ENCODE measurements at regions not wholly inside any gene's neighbourhood (a gene's known extent, or its start where the extent isn't known, plus 50 kb on each side); places are given as distances from the start of the nearest gene placed in this dataset.
A peak's percentile ranks its signal among the peaks of the same experiment; 100 is the strongest.
"Not testable (repeated sequence)": the region's sequence is repeated elsewhere in the genome, so short reads cannot be mapped to it uniquely, and the experiment has no call there.

DNA sequence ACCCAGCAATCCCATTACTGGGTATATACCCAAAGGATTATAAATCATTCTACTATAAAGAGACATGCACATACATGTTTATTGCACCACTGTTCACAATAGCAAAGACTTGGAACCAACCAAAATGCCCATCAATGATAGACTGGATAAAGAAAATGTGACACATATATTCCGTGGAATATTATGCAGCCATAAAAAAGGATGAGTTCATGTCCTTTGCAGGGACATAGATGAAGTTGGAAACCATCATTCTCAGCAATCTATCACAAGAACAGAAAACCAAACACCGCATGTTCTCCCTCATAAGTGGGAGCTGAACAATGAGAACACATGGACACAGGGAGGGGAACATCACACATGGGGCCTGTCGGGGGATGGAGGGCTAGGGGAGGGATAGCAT lies 113.2 kb upstream of the PRSS1 start:
- DNase-seq: not testable (repeated sequence)

DNA sequence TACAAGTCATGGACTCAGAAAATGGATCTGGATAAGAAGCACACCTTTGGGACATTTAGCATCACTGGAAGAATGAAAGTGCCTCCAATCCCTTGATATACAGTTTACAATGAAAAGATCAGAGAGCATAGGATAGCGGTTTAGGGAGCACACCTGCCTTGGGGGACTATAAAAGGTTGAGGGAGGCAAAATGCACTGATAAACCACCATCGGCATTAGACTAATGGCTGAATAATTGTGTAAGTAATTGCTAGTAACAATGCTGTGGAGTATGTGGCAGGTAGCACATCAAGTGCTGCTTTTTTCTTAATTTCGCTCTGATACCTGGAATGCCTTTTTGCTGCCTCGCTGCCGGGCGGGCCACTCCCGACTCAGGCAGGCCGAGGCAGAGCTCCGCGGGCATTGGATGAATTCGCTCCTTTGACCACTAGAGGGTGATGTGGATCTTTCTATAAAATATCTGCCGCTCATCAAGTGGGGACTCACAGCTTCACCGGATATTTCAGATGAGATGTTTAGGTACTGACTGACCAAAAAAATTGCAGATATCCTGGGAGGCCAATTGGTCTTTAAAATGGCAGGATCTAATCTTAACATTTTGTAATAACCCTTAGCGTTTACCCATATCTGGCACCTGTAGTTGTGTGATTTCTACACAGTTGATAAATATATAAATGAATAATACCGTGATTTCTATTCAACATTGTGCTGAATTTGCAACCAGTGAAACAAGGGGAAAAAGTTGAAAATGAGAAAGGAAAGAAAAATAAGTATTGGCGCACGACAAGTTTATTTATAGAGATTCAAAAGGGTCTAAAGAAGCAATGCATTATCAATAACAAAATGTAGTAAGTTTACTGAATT lies 116.8 kb upstream of the PRSS1 start:
- peak; percentile 43 for DNase-seq

DNA sequence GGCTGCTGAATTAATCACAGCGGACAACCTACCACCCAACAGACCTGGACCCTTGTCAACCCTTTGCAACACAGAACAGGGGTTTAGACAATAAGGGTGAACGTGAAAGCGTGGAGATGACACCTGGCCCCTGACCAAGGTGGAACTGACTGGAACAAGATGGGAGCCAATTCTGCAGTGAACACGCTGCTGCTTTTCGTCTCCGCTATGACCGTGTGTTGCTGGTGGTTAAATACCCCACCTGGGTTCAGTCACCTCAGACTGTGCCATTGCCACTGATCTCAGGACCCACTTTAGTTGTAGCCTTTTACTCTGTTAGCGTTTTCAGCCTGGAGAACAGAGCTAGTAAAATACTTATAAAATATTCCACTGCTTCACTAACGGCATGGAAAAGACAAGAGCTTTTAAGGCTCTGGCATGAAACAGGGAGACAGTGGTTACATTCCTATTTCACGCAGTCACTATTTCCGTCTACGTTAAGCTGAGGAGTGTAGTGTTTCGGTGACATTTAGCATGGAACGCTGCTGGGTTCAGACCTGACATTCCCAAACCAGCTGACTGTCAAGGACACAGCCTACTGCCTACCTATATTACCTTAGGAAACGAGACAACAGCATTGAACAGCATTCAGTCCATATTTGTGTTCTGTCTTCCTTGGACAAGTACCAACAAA lies 119.5 kb upstream of the PRSS1 start:
- DNase-seq: no peak

DNA sequence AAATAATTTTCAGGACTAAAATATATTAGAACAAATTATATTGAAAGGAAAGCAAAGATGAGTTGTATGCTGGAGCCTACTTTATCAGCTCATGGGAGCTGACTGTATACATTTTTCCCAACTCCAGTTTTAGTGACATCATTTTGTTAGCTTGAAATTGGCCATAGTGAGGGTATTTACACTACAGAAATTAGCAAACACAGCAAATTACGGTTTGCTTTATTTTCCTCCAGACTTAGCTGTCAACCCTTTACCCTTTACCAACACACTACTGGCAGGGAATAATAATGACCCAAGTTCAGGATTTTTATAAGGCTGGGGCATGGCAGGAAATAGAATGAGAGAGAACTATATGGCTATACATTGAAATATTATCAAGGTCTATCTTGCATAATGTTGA lies 120.3 kb upstream of the PRSS1 start:
- DNase-seq: no peak

DNA sequence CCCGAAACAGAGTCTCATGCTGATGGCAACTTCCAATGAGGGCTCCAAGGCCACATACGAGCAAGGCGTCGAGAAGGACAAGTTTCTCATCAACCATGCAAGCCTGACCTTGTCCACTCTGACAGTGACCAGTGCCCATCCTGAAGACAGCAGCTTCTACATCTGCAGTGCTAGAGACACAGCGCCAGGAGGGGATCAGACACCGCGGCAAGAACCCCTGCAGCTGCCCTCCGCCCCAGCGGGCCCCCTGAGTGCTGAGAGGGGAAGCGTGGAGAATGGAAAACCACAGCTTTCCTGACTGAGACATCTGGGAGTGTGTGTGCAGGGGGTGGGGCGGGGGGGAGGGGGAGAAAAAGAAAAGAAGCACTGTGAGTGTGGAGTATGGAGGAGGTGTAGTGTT lies 122.0 kb upstream of the PRSS1 start:
- DNase-seq: not testable (repeated sequence)

DNA sequence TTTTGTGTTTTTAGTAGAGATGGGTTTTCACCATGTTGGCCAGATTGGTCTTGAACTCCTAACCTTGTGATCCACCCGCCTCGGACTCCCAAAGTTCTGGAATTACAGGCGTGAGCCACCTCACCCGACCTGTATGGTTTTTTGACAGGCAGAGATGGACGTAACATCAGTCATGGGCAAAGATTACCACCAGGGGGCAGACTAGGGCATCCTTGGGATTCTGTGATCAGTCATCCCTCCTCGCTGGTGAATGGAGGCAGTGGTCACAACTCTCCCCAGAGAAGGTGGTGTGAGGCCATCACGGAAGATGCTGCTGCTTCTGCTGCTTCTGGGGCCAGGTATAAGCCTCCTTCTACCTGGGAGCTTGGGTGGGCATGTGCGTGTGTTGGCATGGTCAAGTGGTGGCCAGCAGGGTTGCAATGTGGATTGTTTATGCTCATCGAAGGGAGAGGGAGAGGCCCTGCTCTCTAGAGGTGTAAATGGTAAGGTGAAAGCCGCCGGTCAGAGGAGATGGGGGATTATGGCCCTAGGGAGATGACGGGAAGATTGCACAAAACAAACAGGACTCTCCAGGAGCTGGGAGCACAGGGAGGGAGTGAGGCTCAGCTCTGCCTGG lies 122.7 kb upstream of the PRSS1 start:
- DNase-seq: peak; percentile 64

DNA sequence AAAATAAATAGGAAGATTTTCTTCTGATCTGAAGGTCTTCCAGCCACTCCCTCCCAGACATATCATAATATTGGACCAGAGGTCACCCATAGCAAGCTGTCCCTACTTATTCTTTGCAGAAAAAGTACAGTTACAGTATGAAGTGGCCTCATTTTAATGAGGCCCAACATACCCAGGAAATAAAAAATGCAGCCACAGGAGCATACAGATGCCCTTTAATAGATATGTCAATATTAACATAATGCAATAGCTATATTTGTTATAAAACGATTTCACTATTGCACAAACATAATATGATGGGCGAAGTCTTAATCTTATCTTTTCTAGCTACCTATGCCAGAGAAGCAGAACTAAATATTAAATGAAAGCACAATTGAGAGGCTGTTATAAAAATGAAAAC lies 124.1 kb upstream of the PRSS1 start:
- not testable (repeated sequence) for DNase-seq

DNA sequence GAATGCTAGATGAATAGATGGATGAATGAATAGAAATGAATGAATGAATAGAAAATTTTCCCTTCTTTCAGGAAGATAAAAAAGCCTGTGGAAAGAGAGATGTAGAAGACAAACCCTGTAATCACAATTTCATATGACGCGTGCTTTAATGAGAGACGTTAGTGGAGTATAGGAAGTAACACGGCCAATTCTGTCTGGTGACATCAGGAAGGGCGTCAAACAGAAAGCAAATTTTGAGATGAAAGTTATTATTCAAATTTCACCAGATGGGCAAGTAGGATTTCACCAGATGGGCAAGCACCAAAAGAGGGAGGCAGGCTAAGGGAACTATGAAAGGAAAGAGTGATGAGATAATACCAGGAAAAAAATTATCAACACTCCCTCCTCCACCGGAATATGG lies 128.9 kb upstream of the PRSS1 start:
- no peak for DNase-seq

DNA sequence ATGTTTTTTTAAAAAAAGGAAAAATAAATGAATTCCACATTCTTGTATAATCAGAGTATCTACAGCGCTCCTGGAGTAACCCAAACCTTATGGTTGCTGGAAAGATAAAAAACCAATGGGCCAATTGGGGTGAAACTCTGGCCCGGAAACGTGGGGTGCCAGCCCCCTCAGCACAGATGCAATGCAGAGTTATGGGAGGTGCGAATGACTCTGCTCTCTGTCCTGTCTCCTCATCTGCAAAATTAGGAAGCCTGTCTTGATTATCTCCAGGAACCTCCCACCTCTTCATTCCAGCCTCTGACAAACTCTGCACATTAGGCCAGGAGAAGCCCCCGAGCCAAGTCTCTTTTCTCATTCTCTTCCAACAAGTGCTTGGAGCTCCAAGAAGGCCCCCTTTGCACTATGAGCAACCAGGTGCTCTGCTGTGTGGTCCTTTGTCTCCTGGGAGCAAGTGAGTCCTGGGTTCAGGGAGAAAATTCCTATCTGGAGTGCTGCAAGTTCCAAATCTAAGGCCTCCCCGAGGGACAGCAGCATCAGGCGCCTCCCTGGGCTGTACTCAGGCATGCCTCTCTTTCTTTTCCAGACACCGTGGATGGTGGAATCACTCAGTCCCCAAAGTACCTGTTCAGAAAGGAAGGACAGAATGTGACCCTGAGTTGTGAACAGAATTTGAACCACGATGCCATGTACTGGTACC lies 130.5 kb upstream of the PRSS1 start:
- no peak for DNase-seq

DNA sequence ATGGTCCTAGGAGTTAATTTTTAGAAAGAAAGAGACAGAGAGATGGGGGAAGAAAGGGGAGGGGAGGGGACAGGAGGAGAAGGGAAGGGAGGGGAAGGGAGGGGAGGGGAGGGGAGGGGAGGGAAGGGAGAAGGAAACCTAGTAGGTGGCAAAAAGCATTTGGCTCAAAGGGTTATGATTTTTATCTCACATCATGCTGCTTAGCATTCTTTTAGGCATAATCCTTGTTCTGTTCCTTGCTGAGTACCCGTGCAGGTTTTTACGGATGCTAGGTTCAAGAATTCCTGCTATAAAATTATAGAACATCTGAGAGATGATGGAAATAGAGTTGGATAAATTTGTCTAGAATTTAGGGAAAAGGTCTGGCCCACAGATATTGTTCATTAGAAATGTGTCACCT lies 132.4 kb upstream of the PRSS1 start:
- no peak for DNase-seq

DNA sequence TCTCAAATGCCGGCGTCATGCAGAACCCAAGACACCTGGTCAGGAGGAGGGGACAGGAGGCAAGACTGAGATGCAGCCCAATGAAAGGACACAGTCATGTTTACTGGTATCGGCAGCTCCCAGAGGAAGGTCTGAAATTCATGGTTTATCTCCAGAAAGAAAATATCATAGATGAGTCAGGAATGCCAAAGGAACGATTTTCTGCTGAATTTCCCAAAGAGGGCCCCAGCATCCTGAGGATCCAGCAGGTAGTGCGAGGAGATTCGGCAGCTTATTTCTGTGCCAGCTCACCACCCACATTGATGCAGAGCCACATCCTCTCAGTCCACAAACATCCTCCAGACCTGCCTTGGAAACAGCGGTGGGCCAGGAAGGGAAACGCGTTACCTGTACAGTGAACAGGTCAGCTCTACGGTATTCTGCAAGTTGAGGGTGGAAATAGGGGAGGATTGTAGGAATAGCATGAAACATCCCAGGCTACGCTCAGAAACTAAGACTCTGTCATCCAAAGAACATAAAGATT lies 133.1 kb upstream of the PRSS1 start:
- DNase-seq: no peak

DNA sequence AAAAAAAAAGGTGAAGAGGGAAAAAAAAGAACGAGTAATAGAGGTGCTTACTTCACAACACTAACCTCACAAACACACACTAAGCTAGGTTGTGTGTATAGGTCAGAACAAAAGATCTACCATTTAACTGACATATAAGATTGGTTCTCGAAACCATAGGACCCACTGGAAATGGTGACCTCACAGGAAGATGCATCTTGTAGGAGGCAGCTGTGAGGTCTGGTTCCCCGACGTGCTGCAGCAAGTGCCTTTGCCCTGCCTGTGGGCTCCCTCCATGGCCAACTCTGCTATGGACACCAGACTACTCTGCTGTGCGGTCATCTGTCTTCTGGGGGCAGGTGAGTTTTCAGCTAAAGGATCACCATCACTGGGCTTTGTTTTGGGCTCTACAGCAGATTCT lies 133.8 kb upstream of the PRSS1 start:
- no peak for DNase-seq

DNA sequence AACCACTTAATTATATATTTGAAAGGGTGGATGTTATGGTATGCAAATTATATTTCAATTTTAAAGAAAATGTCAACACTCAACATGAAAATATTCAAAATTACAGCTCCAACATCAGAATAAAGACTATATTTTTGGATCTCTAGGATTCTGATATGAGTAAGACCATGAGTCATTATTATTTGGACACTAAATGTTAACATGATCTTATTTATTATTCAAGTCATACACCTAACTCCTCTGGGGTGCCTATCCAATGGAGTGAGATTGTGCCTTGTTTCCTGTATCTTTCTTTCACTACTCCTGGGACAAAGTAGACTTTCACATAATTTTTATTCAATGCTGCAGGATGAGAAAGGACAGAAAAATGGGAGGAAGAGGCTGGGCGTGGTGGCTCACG lies 135.2 kb upstream of the PRSS1 start:
- DNase-seq: no peak

DNA sequence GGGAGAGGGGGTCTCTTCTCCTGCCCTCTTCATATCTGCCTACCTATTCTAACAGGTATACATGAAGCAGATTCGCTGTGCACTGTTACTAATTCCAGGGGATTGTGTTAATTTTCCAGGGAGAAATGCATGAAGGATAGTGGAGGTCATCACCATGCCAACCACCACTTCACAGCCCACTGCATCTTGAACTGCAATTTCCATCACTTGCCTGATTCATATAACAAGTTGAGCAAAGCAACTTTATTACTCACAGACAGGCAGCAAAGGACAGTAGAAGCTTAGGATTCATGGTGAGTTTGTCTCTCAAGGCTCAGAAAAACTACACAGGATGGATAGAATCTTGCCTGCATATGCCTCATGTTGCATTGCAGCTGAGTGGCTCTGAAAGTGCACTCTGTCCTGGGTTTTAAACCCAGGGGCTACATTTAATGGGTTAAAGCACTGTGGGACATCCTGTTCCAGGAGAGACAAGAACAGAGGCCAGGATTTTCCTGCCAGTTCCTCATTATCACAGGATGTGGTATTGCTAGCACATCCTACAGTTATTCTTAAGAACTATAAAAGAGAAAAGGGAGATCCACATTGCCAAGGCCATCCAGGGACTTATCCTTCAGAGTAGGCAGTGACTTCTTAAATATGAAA lies 136.9 kb upstream of the PRSS1 start:
- no peak for DNase-seq

DNA sequence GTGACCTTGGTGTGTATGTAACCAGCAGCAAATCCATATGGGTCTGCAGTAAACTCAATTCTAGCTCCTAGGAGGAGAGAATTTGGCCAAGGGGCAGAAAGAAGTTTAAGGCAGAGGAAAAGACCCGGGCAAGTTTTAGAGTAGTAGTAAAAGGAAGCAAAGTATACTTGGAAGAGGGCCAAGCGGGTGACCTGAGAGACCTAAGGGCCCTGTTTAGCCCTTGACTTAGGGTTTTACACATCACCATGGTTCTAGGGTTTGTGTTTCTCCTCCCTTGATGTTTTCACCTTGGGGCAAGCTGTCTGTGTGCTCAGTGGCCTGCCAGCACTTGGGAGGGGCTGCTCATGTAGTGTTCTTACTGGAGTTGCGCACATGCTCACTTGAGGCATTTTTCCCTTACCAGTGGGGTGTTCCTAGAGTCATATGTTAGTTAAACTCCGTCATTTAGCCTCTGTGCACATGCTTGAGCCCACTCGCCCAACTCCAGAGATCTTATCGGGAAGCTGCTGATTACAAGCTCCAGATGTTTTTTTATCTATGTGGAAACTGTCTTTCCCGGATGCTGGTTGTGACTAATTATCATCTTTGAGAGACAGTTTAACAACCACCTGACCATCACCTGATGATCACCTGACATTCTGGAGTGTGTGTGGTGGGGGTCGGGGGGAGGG lies 137.6 kb upstream of the PRSS1 start:
- no peak for DNase-seq

DNA sequence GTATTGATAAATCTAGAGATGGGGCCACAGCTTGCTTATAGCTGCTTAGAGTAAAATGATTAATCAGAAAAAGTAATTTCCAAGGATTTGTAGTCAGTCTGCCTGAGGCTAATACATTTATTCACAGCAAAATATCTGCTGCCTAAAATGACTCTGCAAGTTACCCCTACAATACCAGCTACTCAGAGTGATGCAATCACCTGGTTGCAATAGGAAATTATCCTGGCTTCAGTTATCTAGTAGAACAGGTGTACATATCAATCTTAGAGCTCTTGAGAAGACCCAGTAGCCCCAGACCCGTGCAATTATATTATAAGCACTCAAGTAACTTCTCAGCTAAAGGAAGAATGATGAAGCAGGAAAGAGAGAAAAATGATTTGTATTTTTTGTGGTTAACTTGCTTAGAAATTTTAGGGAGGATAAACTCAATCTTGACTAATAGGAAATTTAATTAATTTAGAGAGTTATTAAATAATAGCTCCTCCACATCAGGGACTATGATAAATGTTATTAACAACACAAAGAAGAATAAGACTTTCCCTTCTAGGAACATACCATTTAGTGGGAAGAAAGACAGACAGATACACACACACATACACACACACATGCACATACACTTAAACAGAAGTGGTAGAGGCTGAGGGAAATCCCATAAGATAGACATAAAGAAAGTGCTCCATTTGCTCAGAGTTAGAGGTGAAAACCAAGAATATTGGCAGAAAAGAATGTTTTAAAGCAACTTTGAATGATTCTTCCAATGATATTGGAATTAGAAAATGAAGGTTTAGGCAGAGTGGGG lies 140.4 kb upstream of the PRSS1 start:
- no peak for DNase-seq

DNA sequence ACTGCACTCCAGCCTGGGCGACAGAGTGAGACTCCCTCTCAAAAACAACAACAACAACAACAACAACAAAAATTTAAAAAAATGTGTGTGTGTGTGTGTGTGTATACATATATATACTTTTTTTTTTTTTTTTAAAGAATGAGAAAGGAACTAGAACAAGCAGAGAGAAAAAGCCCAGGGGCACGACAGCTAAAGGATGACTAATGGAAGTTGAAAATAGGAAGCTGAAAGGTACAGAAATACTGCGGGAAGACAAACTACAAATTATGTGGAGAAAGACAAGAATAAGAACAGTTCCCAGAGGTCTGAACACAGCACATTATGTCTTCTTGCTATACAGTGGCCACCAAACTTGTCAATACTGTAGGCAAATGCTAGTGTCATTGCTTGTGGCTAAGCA lies 141.9 kb upstream of the PRSS1 start:
- DNase-seq: no peak

DNA sequence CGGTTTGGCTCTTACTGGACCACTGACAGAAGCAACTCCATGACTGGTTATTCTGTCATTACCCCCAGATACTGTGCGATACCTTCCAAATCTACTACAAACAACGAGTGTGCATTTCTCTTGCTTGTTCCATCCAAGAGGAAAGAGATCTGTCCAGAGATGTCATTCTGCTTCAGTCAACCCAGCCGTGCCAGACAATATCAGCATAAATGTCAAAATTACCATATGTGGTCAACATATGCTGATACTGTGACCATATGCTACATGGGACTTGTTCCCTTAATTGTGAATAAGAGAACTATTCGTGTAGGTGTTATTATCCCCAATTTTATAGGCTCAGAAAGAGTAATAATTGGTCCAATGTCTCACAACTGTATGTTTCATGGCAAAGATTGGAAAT lies 143.2 kb upstream of the PRSS1 start:
- DNase-seq: no peak

DNA sequence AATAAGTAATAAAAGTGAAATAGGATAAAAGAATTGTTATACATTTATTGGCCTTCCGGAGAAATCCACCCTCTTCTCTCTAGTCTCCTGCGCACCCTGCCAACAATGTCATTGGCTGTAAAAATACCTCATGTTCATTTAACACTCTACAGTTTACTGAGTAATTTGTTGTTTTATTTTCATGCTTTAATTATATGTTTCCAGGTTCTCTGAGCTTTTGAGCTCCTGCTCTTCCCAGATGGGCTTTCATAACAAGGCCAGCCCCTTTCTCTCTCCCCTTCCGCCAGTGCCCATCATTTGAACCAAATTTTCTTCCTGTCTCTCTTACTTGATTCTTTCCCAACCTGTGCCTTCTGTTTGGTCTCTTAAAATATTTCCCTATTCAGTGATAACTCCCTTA lies 144.6 kb upstream of the PRSS1 start:
- DNase-seq: no peak

DNA sequence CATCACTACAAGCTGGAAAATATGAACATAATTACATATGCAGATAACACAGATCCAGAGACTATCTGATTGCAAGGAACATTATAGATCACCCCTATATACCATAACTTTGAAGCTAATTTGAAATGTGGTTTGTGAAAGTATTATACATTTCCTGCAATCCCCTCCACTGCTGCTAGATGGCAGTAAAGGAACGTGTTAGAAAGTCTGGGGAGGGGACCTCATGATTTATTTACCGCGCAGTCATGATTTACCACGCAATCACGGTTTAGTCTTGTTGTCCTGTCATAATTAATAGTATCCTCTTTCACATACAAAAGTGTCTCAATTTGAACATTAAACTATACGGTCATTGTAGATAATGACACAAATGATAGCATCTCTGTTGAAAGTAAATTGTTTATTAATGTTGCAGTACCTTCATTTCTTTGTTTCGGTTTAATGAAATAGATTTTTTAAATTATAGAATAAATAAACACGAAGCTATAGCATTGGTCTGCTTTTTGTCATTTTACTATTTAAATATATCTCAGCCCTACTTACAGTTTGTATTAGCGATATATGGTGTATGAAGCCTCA lies 145.3 kb upstream of the PRSS1 start:
- DNase-seq: peak; percentile 29

DNA sequence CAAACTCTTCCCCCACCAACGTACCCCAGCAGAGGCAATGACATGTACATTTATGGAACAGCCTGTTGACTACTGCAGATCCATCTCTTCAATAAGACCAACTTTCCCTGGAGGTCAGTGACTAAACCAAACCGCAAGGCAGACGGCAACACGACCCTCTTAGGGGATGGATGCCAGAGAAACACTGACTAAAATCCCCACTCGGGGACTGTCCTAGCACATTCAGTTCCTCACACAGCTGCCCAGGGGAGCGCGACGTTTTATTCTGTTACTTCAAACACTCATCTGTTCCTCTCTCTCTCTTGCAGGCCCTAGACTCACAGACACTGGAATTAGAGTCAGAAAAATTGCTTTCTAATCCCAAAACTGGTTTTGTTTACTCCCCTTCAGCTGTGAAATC lies 146.5 kb upstream of the PRSS1 start:
- DNase-seq: no peak
